ENCODE measurements at regions not wholly inside any gene's neighbourhood (a gene's known extent, or its start where the extent isn't known, plus 50 kb on each side); places are given as distances from the start of the nearest gene placed in this dataset.

- TF ChIP-seq CTCF (IDR thresholded peaks at IDR 0.05 in 4 of 5, conservative IDR thresholded peaks at IDR 0.05 in 1 of 5) (no peak), POLR2A (IDR thresholded peaks at IDR 0.05) (no peak)
Observed at GRCh38 chr2:199131876-199132275, 325.9 kb downstream of the SATB2 start.

All from gastrocnemius medialis (tissue), 4 donors.